Omental fat pad (tissue), 3 donors: ENCODE measurements at regions not wholly inside any gene's neighbourhood (a gene's known extent, or its start where the extent isn't known, plus 50 kb on each side); places are given as distances from the start of the nearest gene placed in this dataset.
"Not testable (repeated sequence)": the region's sequence is repeated elsewhere in the genome, so short reads cannot be mapped to it uniquely, and the experiment has no call there.

Experiments
- ATAC-seq: fragments of 150-250 bp; one replicate; pipeline ENCODE4 v1.9.1; 2016; ENCODE audit warnings: mild to moderate bottlenecking, moderate library complexity; ENCODE audit not compliant: low FRiP score
- DNase-seq: peaks from one replicate; pipeline ENCODE4 v3.0.0-alpha.2; 2019; ENCODE audit warnings: low spot score
- TF ChIP-seq, protein P1 (sequence below), 3 donors: fragments of 450-650 bp; IDR thresholded peaks; one replicate each; pipeline ENCODE4 v1.5.1; 2016 to 2017; ENCODE audit warnings: antibody characterized with exemption in 3 of 3, mild to moderate bottlenecking in 3 of 3, moderate library complexity in 2 of 3

DNA sequence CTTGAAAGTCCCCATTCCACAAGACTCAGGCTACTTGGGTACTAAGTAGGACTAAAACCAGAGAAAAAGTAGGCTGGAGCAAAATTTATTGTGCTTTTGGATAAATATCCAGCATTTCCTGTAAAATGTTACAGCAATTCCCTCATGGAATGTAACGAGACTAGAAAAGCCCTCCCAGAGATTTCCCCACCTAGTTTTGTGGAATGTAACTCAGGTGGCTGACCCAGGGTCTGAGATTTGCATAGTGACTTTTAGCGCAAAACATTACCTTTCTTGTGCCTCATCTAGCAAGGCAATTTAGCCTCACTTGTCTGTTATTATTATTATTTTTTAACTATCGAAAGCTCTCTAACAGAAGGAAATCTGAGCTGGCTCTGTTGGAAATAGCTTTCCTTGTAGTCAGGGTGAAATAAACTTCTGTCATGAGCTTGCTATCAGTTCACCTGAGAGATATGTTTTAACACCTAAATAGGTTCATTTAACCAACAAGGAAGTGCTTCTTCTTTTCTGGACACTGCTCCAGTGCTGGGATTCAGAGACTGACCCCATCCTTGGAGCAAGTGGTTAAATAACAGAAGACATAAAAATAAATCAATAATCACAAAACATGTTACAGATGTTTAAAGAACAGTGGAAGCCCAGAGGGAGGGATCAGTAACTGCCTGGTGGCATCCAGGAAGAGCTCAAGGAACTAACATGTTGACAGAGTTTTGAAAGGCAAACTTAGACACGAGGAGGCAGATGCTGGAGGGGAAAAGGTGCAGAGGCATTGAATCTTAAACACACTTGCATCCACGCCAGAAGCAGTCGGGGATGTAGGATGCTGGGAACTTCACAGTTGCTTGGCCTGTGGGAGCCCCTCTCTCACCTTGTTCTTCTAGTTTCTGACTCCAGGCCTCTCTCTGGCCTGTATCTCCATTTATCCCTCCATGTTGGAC, 68.3 kb upstream of the RHOU start:
- ATAC-seq (no peak), DNase-seq (no peak)
- TF ChIP-seq, protein P1, sequence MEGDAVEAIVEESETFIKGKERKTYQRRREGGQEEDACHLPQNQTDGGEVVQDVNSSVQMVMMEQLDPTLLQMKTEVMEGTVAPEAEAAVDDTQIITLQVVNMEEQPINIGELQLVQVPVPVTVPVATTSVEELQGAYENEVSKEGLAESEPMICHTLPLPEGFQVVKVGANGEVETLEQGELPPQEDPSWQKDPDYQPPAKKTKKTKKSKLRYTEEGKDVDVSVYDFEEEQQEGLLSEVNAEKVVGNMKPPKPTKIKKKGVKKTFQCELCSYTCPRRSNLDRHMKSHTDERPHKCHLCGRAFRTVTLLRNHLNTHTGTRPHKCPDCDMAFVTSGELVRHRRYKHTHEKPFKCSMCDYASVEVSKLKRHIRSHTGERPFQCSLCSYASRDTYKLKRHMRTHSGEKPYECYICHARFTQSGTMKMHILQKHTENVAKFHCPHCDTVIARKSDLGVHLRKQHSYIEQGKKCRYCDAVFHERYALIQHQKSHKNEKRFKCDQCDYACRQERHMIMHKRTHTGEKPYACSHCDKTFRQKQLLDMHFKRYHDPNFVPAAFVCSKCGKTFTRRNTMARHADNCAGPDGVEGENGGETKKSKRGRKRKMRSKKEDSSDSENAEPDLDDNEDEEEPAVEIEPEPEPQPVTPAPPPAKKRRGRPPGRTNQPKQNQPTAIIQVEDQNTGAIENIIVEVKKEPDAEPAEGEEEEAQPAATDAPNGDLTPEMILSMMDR (IDR thresholded peaks at IDR 0.05) = no peak

DNA sequence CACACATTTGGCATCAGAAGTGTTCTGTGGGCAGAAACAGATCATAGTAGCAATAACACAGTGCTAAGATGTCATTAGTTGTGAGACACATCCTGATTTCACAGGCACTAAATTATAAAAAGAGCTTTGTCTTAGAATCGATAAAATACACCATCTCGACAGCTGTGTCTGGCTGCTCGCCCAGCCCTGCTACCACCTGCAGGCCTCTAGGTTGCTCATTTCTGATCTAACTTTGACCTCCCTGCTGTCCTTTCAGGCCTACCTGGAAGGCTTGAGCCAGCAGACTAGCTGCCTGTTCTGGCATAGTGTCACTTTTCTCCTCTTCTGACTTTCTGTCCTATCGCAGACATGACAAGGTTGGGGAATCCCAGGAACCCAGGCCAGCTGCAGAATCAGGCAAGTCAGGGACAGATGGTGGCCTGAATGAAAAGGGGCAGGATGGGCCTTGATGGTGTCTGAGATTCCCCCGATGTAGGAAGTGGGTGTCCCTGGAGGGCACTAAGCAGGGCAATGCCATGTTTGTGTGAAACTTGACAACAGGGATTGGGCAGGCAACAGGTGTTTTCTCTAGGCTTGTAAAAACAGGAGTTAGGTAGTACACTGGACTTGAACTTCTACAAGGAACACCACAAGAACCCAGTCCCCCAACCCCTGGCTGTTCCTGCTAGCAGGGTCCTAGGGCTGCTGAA, 66.6 kb upstream of the RHOU start:
- ATAC-seq (no peak), DNase-seq (no peak)
- TF ChIP-seq, protein P1 (IDR thresholded peaks at IDR 0.05) = no peak

DNA sequence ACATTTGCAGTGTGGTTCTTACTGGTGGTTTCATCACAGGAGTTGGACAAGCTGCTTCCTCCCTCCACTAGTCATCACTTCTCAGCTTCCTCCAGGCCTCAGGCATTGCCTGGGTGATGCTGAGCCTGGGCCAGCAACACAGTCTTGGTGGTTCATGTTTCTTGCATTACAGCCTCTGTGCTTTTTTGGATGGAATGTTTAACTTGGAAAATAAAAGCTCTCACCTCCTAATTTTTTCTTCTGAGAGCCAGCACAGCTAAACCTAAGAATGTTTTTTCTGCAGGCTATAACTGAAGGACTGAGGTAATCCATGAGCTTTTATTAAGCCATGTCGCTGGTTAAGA, 66.1 kb upstream of the RHOU start:
- TF ChIP-seq, protein P1 (IDR thresholded peaks at IDR 0.05) = no peak
- DNase-seq (no peak), ATAC-seq (no peak)

DNA sequence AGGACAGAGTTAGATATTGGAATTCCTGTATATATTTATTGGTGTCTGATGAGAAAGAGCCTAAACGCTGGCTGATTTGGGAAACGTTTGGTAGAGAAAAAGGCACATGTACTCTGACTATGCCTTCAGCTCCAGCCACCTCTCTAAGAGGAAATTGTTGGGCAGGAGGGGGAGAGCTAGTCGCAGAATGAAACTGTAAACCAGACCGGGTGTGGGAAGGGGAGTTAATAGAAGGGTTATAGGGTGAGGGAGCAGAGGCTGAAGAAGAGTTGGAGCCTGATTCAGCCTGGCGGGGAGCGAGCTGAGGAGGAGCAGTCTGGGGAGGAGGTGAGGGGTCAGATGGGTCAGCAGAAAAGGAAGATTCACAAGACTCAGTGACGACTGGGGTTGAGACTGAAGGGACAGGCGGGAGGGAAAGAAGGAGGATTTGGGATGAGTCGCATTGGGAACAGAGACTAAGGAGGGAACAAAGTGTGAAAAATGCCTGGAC, 54.2 kb upstream of the RHOU start:
- DNase-seq, ATAC-seq: not testable (repeated sequence)

DNA sequence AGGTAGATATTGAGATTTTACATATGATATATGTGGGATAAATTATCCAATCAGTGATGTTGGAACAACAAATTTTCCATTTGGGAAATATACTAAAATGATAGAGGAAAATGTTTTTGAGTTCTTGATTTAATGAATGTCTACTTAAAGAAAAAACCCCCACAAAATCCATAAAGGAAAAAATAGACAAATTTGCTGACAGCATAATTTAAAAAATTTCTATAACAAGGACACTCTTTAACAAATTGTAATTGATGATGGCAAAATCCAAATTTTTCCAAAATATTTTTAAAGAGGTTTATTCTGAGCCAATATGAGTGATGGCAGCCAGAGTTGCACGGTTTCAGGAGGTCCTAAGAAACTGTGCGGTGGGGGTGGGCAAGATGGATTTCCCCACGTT, 51.9 kb upstream of the RHOU start:
- TF ChIP-seq, protein P1 (IDR thresholded peaks at IDR 0.05) = no peak
- DNase-seq = no peak
- ATAC-seq = no peak

DNA sequence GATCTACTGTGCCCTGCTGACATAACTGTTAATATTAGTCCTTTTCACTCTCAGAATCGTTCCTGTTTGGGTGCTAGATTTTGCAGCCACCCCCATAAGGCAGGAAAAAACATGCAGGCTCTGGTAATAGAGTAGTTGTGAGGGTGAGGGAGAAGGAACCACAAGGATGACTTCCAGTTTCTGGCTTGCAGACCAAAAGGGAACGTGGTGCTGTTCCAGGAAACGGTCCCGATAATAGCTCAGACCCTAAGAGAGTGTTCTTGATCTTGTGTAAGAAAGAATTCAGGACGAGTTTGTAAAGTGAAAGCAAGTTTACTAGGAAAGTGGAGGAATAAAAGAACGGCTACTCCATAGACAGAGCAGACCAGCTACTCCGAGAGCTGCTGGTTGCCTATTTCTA, 50.7 kb upstream of the RHOU start:
- TF ChIP-seq, protein P1 (IDR thresholded peaks at IDR 0.05) = no peak
- ATAC-seq (no peak), DNase-seq (no peak)

DNA sequence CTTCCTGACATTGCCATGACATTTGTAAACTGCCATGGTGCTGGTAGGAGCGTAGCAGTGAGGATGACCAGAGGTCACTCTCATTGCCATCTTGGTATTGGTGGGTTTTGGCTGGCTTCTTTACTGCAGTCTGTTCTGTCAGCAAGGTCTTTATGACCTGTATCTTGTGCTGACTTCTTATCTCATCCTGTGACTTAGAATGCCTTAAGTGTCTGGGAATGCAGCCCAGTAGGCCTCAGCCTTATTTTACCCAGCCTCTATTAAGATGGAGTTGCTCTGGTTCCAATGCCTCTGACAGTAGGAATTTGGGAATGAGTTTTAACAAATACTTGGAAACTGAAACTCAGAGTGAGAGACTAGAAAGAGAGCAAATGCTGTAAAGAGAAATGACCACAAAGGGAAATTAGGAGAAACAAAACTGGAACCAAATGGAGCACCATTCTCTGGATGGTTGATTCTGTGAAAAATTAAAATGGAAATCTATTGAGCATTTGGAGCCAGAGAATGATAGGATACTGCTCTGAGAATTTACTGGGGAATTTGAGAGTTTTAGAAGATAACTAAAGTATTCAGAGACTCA, 50.1 kb upstream of the RHOU start:
- DNase-seq (no peak), ATAC-seq (no peak)
- TF ChIP-seq, protein P1 (IDR thresholded peaks at IDR 0.05) = no peak
